Esophagus muscularis mucosa (tissue), 4 donors: ENCODE measurements at regions not wholly inside any gene's neighbourhood (a gene's known extent, or its start where the extent isn't known, plus 50 kb on each side); places are given as distances from the start of the nearest gene placed in this dataset.
"Not testable (repeated sequence)": the region's sequence is repeated elsewhere in the genome, so short reads cannot be mapped to it uniquely, and the experiment has no call there.

ENCODE experiments used
- DNase-seq: peaks from one replicate; pipeline ENCODE4 v3.0.0-alpha.2; 2017; ENCODE audit errors: extremely low spot score
- H3K27ac ChIP-seq, 4 donors: fragments of 200-600 bp; sonication (generic); replicated peaks in 1 of 4; 1 replicate in 3 of 4; 2 replicates in 1 of 4; pipeline ENCODE4 v1.5.1; 2016 to 2019; ENCODE audit warnings: mild to moderate bottlenecking in 1 of 4
- H3K27me3 ChIP-seq, 4 donors: fragments of 200-600 bp; sonication (generic); one replicate each; pipeline versions ENCODE4 v1.5.1 to v1.6.0; 2016 to 2019
- H3K36me3 ChIP-seq, 4 donors: fragments of 200-600 bp; sonication (generic); one replicate each; pipeline ENCODE4 v1.5.1; 2016 to 2019
- H3K4me1 ChIP-seq, 4 donors: fragments of 200-600 bp; sonication (generic); one replicate each; pipeline ENCODE4 v1.5.1; 2016 to 2019
- H3K4me3 ChIP-seq, 4 donors: fragments of 200-600 bp; sonication (generic); 1 replicate in 2 of 4; 2 replicates in 2 of 4; pipeline ENCODE4 v1.5.1; 2016 to 2019; ENCODE audit warnings: mild to moderate bottlenecking in 4 of 4, moderate library complexity in 1 of 4
- H3K9me3 ChIP-seq, 4 donors: fragments of 200-600 bp; sonication (generic); 1 replicate in 3 of 4; 2 replicates in 1 of 4; pipeline ENCODE4 v1.5.1; 2016 to 2019
- EP300 ChIP-seq: sonication (generic); formaldehyde crosslinking; IDR thresholded peaks from one replicate; pipeline ENCODE4 v1.6.1; 2017; ENCODE audit warnings: antibody characterized with exemption
- POLR2A ChIP-seq: fragments of 450-650 bp; IDR thresholded peaks from one replicate; pipeline ENCODE4 v1.6.1; 2017; ENCODE audit warnings: antibody characterized with exemption, moderate library complexity, mild to moderate bottlenecking, low read depth
- POLR2AphosphoS5 ChIP-seq, 2 donors: sonication (generic); formaldehyde crosslinking; IDR thresholded peaks; one replicate each; pipeline ENCODE4 v1.6.1; 2017; ENCODE audit warnings: antibody characterized with exemption in 2 of 2
- WGBS: methylation state at CpG from one replicate; pipeline ENCODE4 v1.1.5; 2018; 5-methylcytosine and 5-hydroxymethylcytosine counted together
- intact Hi-C: fragments of 100-400 bp; cut with DNase I; formaldehyde crosslinking; loops from one replicate; pipeline ENCODE4 v1.15.1; 2023
- TF ChIP-seq, protein P1 (sequence below), 3 experiments: fragments of 200-600 bp in 2 of 3; fragments of 450-650 bp in 1 of 3; sonication (generic) in 2 of 3; IDR thresholded peaks; one replicate each; pipeline ENCODE4 v1.5.1; 2017 to 2019; ENCODE audit warnings: antibody characterized with exemption in 3 of 3, mild to moderate bottlenecking in 2 of 3, moderate library complexity in 1 of 3

GRCh38 chr21:23939369-23940065 lies 1667.8 kb downstream of the MRPL39 start:
- no peak for DNase-seq
- Histone ChIP-seq H3K36me3 (no peaks in the 10 kb centered on the region), H3K4me1 (no peaks in the 10 kb centered on the region), H3K27me3 (no peaks in the 10 kb centered on the region), H3K4me3 (no peak overlapping the region), H3K9me3 (no peaks in the 10 kb centered on the region), H3K27ac (no peak overlapping the region)
- TF ChIP-seq, protein P1, sequence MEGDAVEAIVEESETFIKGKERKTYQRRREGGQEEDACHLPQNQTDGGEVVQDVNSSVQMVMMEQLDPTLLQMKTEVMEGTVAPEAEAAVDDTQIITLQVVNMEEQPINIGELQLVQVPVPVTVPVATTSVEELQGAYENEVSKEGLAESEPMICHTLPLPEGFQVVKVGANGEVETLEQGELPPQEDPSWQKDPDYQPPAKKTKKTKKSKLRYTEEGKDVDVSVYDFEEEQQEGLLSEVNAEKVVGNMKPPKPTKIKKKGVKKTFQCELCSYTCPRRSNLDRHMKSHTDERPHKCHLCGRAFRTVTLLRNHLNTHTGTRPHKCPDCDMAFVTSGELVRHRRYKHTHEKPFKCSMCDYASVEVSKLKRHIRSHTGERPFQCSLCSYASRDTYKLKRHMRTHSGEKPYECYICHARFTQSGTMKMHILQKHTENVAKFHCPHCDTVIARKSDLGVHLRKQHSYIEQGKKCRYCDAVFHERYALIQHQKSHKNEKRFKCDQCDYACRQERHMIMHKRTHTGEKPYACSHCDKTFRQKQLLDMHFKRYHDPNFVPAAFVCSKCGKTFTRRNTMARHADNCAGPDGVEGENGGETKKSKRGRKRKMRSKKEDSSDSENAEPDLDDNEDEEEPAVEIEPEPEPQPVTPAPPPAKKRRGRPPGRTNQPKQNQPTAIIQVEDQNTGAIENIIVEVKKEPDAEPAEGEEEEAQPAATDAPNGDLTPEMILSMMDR (IDR thresholded peaks at IDR 0.05), result no peak
- TF ChIP-seq POLR2A (no peak), EP300 (no peak), POLR2AphosphoS5 (IDR thresholded peaks at IDR 0.05) (no peak)
- WGBS, result 61% methylated on average over 3 of the region's 3 CpGs
- intact Hi-C loops, result no loop called here

DNA sequence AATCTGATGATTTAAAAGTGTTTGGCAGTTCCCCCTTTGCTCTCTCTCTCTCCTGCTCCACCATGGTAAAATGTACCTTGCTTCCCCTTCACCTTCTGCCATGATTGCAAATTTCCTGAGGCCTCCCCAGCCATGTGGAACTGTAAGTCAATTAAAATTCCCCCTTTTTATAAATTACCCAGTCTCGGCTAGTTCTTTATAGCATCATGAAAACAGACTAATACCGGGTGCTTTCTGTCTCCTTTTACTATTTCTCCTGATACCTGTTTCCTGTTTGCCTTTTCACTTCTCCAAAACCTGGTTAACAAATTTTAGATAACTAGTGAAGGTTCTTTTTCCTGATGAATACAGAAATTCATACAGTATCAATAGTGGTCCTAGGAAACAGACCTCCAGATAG lies 1670.3 kb downstream of the MRPL39 start:
- DNase-seq, result no peak
- H3K36me3 ChIP-seq, result no peaks in the 10 kb centered on the region
- H3K27me3 ChIP-seq, result no peaks in the 10 kb centered on the region
- no peak overlapping the region for H3K4me3 ChIP-seq
- H3K9me3 ChIP-seq, result no peaks in the 10 kb centered on the region
- intact Hi-C loops, result no loop called here
- WGBS, result 81% methylated on average over 2 of the region's 2 CpGs
- no peak overlapping the region for H3K27ac ChIP-seq
- TF ChIP-seq, protein P1 (IDR thresholded peaks at IDR 0.05), result no peak
- H3K4me1 ChIP-seq, result no peaks in the 10 kb centered on the region

DNA sequence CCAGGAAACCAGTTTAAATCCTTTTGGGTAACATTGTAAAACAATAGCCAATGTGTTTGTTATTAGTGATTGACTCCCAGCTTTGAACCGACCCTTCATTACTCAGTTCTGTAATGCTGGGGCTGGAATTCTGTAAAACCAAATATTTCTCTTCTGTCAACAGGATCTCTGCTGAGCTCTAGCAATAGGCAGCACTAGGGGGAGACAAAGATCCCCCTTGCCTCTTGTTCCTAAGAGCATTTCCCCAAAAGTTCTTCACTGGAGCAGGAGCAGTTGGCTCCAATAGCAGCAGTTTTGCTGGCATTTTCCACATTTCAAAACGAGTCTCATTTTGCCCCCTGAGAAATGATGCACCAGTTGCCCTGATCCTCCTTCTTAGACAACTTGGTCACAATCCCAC lies 1671.1 kb downstream of the MRPL39 start:
- no peaks in the 10 kb centered on the region for H3K36me3 ChIP-seq
- no peaks in the 10 kb centered on the region for H3K27me3 ChIP-seq
- no peaks in the 10 kb centered on the region for H3K4me1 ChIP-seq
- WGBS, result 41% methylated on average over 2 of the region's 2 CpGs
- intact Hi-C loops, result no loop called here
- no peak for DNase-seq
- no peak for TF ChIP-seq POLR2A
- TF ChIP-seq POLR2AphosphoS5 (IDR thresholded peaks at IDR 0.05), result no peak
- TF ChIP-seq EP300, result no peak
- TF ChIP-seq, protein P1 (IDR thresholded peaks at IDR 0.05), result peak in 1 of 3 experiments; percentile 26
- no peaks in the 10 kb centered on the region for H3K9me3 ChIP-seq
- H3K27ac ChIP-seq, result no peak overlapping the region
- no peak overlapping the region for H3K4me3 ChIP-seq

GRCh38 chr21:23930565-23930964 lies 1676.7 kb downstream of the MRPL39 start:
- WGBS, result 80% methylated on average over 1 of the region's 1 CpG

GRCh38 chr21:23926430-23926829 lies 1680.9 kb downstream of the MRPL39 start:
- 98% methylated on average over 3 of the region's 3 CpGs for WGBS
- H3K9me3 ChIP-seq, intact Hi-C loops, H3K27ac ChIP-seq, H3K4me3 ChIP-seq, H3K4me1 ChIP-seq, DNase-seq, H3K36me3 ChIP-seq, H3K27me3 ChIP-seq: not testable (repeated sequence)

More at GRCh38 chr21:23930565-23930964, 1676.7 kb downstream of the MRPL39 start:
- Histone ChIP-seq H3K4me1 (no peaks in the 10 kb centered on the region), H3K9me3 (no peaks in the 10 kb centered on the region), H3K27me3 (no peaks in the 10 kb centered on the region), H3K36me3 (no peaks in the 10 kb centered on the region), H3K4me3 (no peak overlapping the region), H3K27ac (no peak overlapping the region)
- intact Hi-C loops, result no loop called here
- TF ChIP-seq POLR2AphosphoS5 (IDR thresholded peaks at IDR 0.05), result no peak
- TF ChIP-seq POLR2A, result no peak
- no peak for TF ChIP-seq EP300
- TF ChIP-seq, protein P1 (IDR thresholded peaks at IDR 0.05), result no peak
- DNase-seq, result no peak
